ENCODE measurements at regions not wholly inside any gene's neighbourhood (a gene's known extent, or its start where the extent isn't known, plus 50 kb on each side); places are given as distances from the start of the nearest gene placed in this dataset.

DNA sequence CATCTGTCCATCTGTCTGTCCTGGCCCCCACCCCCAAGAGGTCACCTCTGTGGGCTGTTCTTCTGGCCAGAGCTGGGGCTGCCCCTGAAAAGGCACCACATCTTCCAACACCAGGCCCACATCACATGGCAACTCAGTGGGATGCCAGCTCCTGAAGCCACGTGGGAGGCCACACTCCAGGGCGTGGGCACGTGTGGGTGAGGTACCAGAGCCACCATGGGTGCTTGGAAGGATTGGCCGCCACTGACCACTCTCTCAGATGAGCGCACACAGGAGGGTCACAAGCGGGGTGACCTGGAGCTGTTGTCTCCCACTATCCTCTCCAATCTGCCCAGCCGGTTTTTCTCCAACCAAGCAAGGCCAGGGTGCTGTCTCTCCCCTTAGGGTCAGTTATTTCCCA, 197.9 kb downstream of the TFCP2L1 start:
- no peak for TF ChIP-seq POLR2A (IDR thresholded peaks at IDR 0.05; ENCODE audit: extremely low read depth, insufficient read length)
- TF ChIP-seq, protein P1, sequence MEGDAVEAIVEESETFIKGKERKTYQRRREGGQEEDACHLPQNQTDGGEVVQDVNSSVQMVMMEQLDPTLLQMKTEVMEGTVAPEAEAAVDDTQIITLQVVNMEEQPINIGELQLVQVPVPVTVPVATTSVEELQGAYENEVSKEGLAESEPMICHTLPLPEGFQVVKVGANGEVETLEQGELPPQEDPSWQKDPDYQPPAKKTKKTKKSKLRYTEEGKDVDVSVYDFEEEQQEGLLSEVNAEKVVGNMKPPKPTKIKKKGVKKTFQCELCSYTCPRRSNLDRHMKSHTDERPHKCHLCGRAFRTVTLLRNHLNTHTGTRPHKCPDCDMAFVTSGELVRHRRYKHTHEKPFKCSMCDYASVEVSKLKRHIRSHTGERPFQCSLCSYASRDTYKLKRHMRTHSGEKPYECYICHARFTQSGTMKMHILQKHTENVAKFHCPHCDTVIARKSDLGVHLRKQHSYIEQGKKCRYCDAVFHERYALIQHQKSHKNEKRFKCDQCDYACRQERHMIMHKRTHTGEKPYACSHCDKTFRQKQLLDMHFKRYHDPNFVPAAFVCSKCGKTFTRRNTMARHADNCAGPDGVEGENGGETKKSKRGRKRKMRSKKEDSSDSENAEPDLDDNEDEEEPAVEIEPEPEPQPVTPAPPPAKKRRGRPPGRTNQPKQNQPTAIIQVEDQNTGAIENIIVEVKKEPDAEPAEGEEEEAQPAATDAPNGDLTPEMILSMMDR (IDR thresholded peaks at IDR 0.05; ENCODE audit: low read depth, low read length), result no peak
- TF ChIP-seq MAX (IDR thresholded peaks at IDR 0.05; ENCODE audit: low read depth, low read length), result no peak

Measured in NB4 (cell line).